GM23338 (cell line): ENCODE measurements at regions not wholly inside any gene's neighbourhood (a gene's known extent, or its start where the extent isn't known, plus 50 kb on each side); places are given as distances from the start of the nearest gene placed in this dataset.

Source experiments
- CREB1 ChIP-seq: fragments of 250-450 bp; sonication (Bioruptor Pico); IDR thresholded peaks from 2 replicates; pipeline ENCODE4 v1.5.0; 2020; ENCODE audit warnings: low read depth, mild to moderate bottlenecking, moderate library complexity
- EZH2 ChIP-seq: fragments of 200-600 bp; sonication (generic); IDR thresholded peaks from one replicate; pipeline ENCODE4 v1.8.0; 2017; ENCODE audit warnings: antibody characterized with exemption, mild to moderate bottlenecking, low read depth; ENCODE audit not compliant: unreplicated experiment
- EZH2phosphoT487 ChIP-seq: fragments of 200-600 bp; sonication (generic); IDR thresholded peaks from one replicate; pipeline ENCODE4 v1.8.1; 2018; ENCODE audit warnings: antibody characterized with exemption; ENCODE audit not compliant: unreplicated experiment
- JUNB ChIP-seq: IDR thresholded peaks from one replicate; pipeline ENCODE4 v1.6.1; 2016; ENCODE audit warnings: antibody characterized with exemption; ENCODE audit not compliant: unreplicated experiment
- NANOG ChIP-seq: IDR thresholded peaks from 2 replicates; pipeline ENCODE4 v1.6.1; 2016; ENCODE audit warnings: antibody characterized with exemption, borderline replicate concordance
- POLR2AphosphoS5 ChIP-seq: IDR thresholded peaks from 2 replicates; pipeline ENCODE4 v1.6.1; 2016; ENCODE audit warnings: antibody characterized with exemption, low read depth
- STAT1 ChIP-seq: IDR thresholded peaks from one replicate; pipeline ENCODE4 v1.6.1; 2016; ENCODE audit warnings: antibody characterized with exemption; ENCODE audit not compliant: unreplicated experiment
- ZNF114 ChIP-seq: fragments of 250-450 bp; sonication (Bioruptor Pico); IDR thresholded peaks from 2 replicates; pipeline ENCODE4 v1.5.0; 2020; ENCODE audit warnings: mild to moderate bottlenecking, moderate library complexity
- ZNF331 ChIP-seq: fragments of 250-450 bp; sonication (Bioruptor Pico); IDR thresholded peaks from 2 replicates; pipeline ENCODE4 v1.5.0; 2020; ENCODE audit warnings: low read depth, mild to moderate bottlenecking, moderate library complexity
- ZNF462 ChIP-seq: fragments of 250-450 bp; sonication (Bioruptor Pico); IDR thresholded peaks from 2 replicates; pipeline ENCODE4 v1.5.0; 2020; ENCODE audit warnings: mild to moderate bottlenecking, moderate library complexity
- TF ChIP-seq, protein P1 (sequence below), 2 experiments: fragments of 200-600 bp in 1 of 2; sonication (generic) in 1 of 2; conservative IDR thresholded peaks; 2 replicates each; pipeline versions ENCODE4 v1.5.1 to v1.6.1; 2016 to 2017; ENCODE audit warnings: antibody characterized with exemption in 2 of 2, low read depth in 2 of 2, mild to moderate bottlenecking in 2 of 2, moderate library complexity in 1 of 2
- TF ChIP-seq, protein P2 (sequence below): IDR thresholded peaks from one replicate; pipeline ENCODE4 v1.6.1; 2018; ENCODE audit warnings: antibody characterized with exemption; ENCODE audit not compliant: unreplicated experiment
- TF ChIP-seq, protein P3 (sequence below): IDR thresholded peaks from 2 replicates; pipeline ENCODE4 v1.6.1; 2016; ENCODE audit warnings: antibody characterized with exemption

DNA sequence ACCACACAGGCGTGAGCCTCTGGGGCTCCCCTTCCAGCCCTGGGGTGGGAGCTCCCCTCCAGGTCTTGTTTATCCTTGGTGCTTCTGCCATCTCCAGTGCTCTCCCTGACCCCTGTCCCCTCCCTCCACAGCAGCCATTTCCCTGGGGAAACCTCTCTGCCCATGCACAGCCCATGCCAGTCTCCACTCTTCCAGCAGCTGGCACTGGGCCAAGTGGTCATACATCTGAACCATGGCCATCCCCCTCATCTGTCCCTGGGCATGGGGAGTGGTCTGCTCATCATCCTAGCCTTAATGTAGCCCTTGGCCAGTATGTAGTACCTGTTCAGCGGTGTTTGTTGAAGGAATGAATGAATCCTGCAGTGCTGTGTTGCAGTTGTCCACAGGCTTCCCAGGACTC is 172.4 kb upstream of the ZNF32 start:
- TF ChIP-seq, protein P1, sequence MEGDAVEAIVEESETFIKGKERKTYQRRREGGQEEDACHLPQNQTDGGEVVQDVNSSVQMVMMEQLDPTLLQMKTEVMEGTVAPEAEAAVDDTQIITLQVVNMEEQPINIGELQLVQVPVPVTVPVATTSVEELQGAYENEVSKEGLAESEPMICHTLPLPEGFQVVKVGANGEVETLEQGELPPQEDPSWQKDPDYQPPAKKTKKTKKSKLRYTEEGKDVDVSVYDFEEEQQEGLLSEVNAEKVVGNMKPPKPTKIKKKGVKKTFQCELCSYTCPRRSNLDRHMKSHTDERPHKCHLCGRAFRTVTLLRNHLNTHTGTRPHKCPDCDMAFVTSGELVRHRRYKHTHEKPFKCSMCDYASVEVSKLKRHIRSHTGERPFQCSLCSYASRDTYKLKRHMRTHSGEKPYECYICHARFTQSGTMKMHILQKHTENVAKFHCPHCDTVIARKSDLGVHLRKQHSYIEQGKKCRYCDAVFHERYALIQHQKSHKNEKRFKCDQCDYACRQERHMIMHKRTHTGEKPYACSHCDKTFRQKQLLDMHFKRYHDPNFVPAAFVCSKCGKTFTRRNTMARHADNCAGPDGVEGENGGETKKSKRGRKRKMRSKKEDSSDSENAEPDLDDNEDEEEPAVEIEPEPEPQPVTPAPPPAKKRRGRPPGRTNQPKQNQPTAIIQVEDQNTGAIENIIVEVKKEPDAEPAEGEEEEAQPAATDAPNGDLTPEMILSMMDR (conservative IDR thresholded peaks at IDR 0.05; ENCODE audit: low read depth in 2 of 2) = no peak
- TF ChIP-seq, protein P2, sequence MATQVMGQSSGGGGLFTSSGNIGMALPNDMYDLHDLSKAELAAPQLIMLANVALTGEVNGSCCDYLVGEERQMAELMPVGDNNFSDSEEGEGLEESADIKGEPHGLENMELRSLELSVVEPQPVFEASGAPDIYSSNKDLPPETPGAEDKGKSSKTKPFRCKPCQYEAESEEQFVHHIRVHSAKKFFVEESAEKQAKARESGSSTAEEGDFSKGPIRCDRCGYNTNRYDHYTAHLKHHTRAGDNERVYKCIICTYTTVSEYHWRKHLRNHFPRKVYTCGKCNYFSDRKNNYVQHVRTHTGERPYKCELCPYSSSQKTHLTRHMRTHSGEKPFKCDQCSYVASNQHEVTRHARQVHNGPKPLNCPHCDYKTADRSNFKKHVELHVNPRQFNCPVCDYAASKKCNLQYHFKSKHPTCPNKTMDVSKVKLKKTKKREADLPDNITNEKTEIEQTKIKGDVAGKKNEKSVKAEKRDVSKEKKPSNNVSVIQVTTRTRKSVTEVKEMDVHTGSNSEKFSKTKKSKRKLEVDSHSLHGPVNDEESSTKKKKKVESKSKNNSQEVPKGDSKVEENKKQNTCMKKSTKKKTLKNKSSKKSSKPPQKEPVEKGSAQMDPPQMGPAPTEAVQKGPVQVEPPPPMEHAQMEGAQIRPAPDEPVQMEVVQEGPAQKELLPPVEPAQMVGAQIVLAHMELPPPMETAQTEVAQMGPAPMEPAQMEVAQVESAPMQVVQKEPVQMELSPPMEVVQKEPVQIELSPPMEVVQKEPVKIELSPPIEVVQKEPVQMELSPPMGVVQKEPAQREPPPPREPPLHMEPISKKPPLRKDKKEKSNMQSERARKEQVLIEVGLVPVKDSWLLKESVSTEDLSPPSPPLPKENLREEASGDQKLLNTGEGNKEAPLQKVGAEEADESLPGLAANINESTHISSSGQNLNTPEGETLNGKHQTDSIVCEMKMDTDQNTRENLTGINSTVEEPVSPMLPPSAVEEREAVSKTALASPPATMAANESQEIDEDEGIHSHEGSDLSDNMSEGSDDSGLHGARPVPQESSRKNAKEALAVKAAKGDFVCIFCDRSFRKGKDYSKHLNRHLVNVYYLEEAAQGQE = no peak
- no peak for TF ChIP-seq POLR2AphosphoS5
- no peak for TF ChIP-seq EZH2
- no peak for TF ChIP-seq EZH2phosphoT487
- TF ChIP-seq, protein P3, sequence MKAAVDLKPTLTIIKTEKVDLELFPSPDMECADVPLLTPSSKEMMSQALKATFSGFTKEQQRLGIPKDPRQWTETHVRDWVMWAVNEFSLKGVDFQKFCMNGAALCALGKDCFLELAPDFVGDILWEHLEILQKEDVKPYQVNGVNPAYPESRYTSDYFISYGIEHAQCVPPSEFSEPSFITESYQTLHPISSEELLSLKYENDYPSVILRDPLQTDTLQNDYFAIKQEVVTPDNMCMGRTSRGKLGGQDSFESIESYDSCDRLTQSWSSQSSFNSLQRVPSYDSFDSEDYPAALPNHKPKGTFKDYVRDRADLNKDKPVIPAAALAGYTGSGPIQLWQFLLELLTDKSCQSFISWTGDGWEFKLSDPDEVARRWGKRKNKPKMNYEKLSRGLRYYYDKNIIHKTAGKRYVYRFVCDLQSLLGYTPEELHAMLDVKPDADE = no peak
- TF ChIP-seq JUNB = no peak
- TF ChIP-seq ZNF331 (CRISPR knock-in tag) = no peak
- no peak for TF ChIP-seq CREB1 (CRISPR knock-in tag)
- TF ChIP-seq NANOG = no peak
- TF ChIP-seq STAT1 = no peak
- no peak for TF ChIP-seq ZNF114
- no peak for TF ChIP-seq ZNF462 (CRISPR knock-in tag)
